ENCODE measurements at regions not wholly inside any gene's neighbourhood (a gene's known extent, or its start where the extent isn't known, plus 50 kb on each side); places are given as distances from the start of the nearest gene placed in this dataset.
A peak's percentile ranks its signal among the peaks of the same experiment; 100 is the strongest.
"Not testable (repeated sequence)": the region's sequence is repeated elsewhere in the genome, so short reads cannot be mapped to it uniquely, and the experiment has no call there.

GRCh38 chr3:78427303-78427702 lies 1340.5 kb downstream of the ROBO1 start:
- DNase-seq (ENCODE audit: low read depth) = peak; percentile 8

GRCh38 chr3:78430741-78431140 lies 1337.1 kb downstream of the ROBO1 start:
- no peak for DNase-seq (ENCODE audit: low read depth)

GRCh38 chr3:78434801-78435200 lies 1333.0 kb downstream of the ROBO1 start:
- no peak for DNase-seq (ENCODE audit: low read depth)

- DNase-seq (ENCODE audit: low read depth) = no peak
These were observed 1312.6 kb downstream of the ROBO1 start for GRCh38 chr3:78455166-78455565.

- DNase-seq (ENCODE audit: low read depth) = no peak
These were observed 1311.9 kb downstream of the ROBO1 start for GRCh38 chr3:78455712-78456433.

- no peak for DNase-seq (ENCODE audit: low read depth)
These were observed 1308.0 kb downstream of the ROBO1 start for GRCh38 chr3:78459796-78460195.

GRCh38 chr3:78462021-78462420 lies 1305.8 kb downstream of the ROBO1 start:
- DNase-seq (ENCODE audit: low read depth) = no peak

GRCh38 chr3:78476076-78476475 lies 1291.7 kb downstream of the ROBO1 start:
- no peak for DNase-seq (ENCODE audit: low read depth)

GRCh38 chr3:78481050-78481449 lies 1286.7 kb downstream of the ROBO1 start:
- no peak for DNase-seq (ENCODE audit: low read depth)

- DNase-seq (ENCODE audit: low read depth) = no peak
These were observed 1284.7 kb downstream of the ROBO1 start for GRCh38 chr3:78483090-78483489.

- DNase-seq (ENCODE audit: low read depth) = no peak
These were observed 1272.9 kb downstream of the ROBO1 start for GRCh38 chr3:78494851-78495250.

- no peak for DNase-seq (ENCODE audit: low read depth)
These were observed 1272.5 kb downstream of the ROBO1 start for GRCh38 chr3:78495301-78495700.

- DNase-seq (ENCODE audit: low read depth) = no peak
These were observed 1271.3 kb downstream of the ROBO1 start for GRCh38 chr3:78496501-78496900.

GRCh38 chr3:78497021-78497420 lies 1270.8 kb downstream of the ROBO1 start:
- no peak for DNase-seq (ENCODE audit: low read depth)

GRCh38 chr3:78497767-78498166 lies 1270.0 kb downstream of the ROBO1 start:
- no peak for DNase-seq (ENCODE audit: low read depth)

GRCh38 chr3:78506061-78506460 lies 1261.7 kb downstream of the ROBO1 start:
- DNase-seq (ENCODE audit: low read depth) = no peak

GRCh38 chr3:78506581-78507195 lies 1261.1 kb downstream of the ROBO1 start:
- no peak for DNase-seq (ENCODE audit: low read depth)

GRCh38 chr3:78507196-78507984 lies 1260.4 kb downstream of the ROBO1 start:
- DNase-seq (ENCODE audit: low read depth) = no peak

GRCh38 chr3:78511840-78512239 lies 1256.0 kb downstream of the ROBO1 start:
- DNase-seq (ENCODE audit: low read depth) = no peak

- not testable (repeated sequence) for DNase-seq (ENCODE audit: low read depth)
These were observed 1255.0 kb downstream of the ROBO1 start for GRCh38 chr3:78512786-78513185.

GRCh38 chr3:78516437-78516836 lies 1251.4 kb downstream of the ROBO1 start:
- no peak for DNase-seq (ENCODE audit: low read depth)

GRCh38 chr3:78516937-78517336 lies 1250.9 kb downstream of the ROBO1 start:
- no peak for DNase-seq (ENCODE audit: low read depth)

- no peak for DNase-seq (ENCODE audit: low read depth)
These were observed 1249.8 kb downstream of the ROBO1 start for GRCh38 chr3:78517965-78518364.

All from GM04504 (cell line).